Naive thymus-derived CD4-positive, alpha-beta T cell (primary cell): ENCODE measurements at regions not wholly inside any gene's neighbourhood (a gene's known extent, or its start where the extent isn't known, plus 50 kb on each side); places are given as distances from the start of the nearest gene placed in this dataset.

Experiments
- ATAC-seq: fragments of 150-1000 bp; cut with Tn5 transposase; 2 replicates; pipeline ENCODE4 v1.10.0; 2021; ENCODE audit warnings: mild to moderate bottlenecking, moderate library complexity
- CTCF ChIA-PET: fragments of 350-600 bp; sonication (Branson Sonifier 250); formaldehyde crosslinking; loops from one replicate; lab custom pipeline; 2021; ENCODE audit warnings: antibody characterized with exemption; lab: Charles Lee
- POLR2A ChIA-PET: fragments of 350-600 bp; sonication (Branson Sonifier 250); formaldehyde crosslinking; loops from one replicate; lab custom pipeline; 2021; ENCODE audit warnings: antibody characterized with exemption, inconsistent platforms; lab: Charles Lee
- DNase-seq, 9 donors: peaks; one replicate each; pipeline versions ENCODE4 v3.0.0 to v3.0.0-alpha.2; 2020 to 2022; ENCODE audit warnings: mixed read lengths in 1 of 9
- H3K27ac ChIP-seq: one replicate; pipeline ENCODE4 v1.7.0; 2013; ENCODE audit warnings: mild to moderate bottlenecking, low read depth, low read length, moderate library complexity
- H3K27me3 ChIP-seq, 2 donors: one replicate each; pipeline ENCODE4 v1.7.0; 2013; ENCODE audit warnings: low read length in 2 of 2, mild to moderate bottlenecking in 2 of 2, moderate library complexity in 2 of 2; ENCODE audit not compliant: control insufficient read depth in 2 of 2, insufficient read depth in 2 of 2
- H3K36me3 ChIP-seq, 3 experiments: 1 replicate in 2 of 3; 2 replicates in 1 of 3; pipeline ENCODE4 v1.7.0; 2013; ENCODE audit warnings: low read length in 3 of 3, mild to moderate bottlenecking in 3 of 3, moderate library complexity in 1 of 3; ENCODE audit not compliant: insufficient read depth in 3 of 3, control insufficient read depth in 2 of 3
- H3K4me1 ChIP-seq, 2 donors: one replicate each; pipeline ENCODE4 v1.7.0; 2013; ENCODE audit warnings: low read length in 2 of 2, mild to moderate bottlenecking in 2 of 2, moderate library complexity in 1 of 2; ENCODE audit not compliant: control insufficient read depth in 2 of 2, insufficient read depth in 2 of 2
- H3K4me3 ChIP-seq: 2 replicates; pipeline ENCODE4 v1.7.0; 2013; ENCODE audit warnings: mild to moderate bottlenecking, low read length
- H3K9me3 ChIP-seq, 3 experiments: 1 replicate in 2 of 3; 2 replicates in 1 of 3; pipeline ENCODE4 v1.7.0; 2013; ENCODE audit warnings: low read length in 3 of 3; ENCODE audit not compliant: control insufficient read depth in 2 of 3
- H3K27ac Mint-ChIP-seq, 9 donors: one replicate each; pipeline ENCODE4 v1.8.0; 2020 to 2022; ENCODE audit warnings: mixed read lengths in 9 of 9, mild to moderate bottlenecking in 8 of 9, moderate library complexity in 5 of 9, inconsistent platforms in 2 of 9
- H3K27me3 Mint-ChIP-seq, 5 donors: one replicate each; pipeline ENCODE4 v1.8.0; 2021 to 2022; ENCODE audit warnings: mixed read lengths in 5 of 5, mild to moderate bottlenecking in 1 of 5
- H3K36me3 Mint-ChIP-seq, 5 donors: one replicate each; pipeline ENCODE4 v1.8.0; 2020 to 2022; ENCODE audit warnings: mixed read lengths in 5 of 5, mild to moderate bottlenecking in 3 of 5, inconsistent platforms in 1 of 5
- H3K4me1 Mint-ChIP-seq, 7 donors: one replicate each; pipeline ENCODE4 v1.8.0; 2020 to 2022; ENCODE audit warnings: mixed read lengths in 7 of 7, mild to moderate bottlenecking in 3 of 7, inconsistent platforms in 1 of 7
- H3K4me3 Mint-ChIP-seq, 10 donors: one replicate each; pipeline ENCODE4 v1.8.0; 2020 to 2022; ENCODE audit warnings: mild to moderate bottlenecking in 10 of 10, mixed read lengths in 10 of 10, moderate library complexity in 6 of 10, inconsistent platforms in 2 of 10
- H3K9me3 Mint-ChIP-seq, 11 donors: one replicate each; pipeline ENCODE4 v1.8.0; 2020 to 2022; ENCODE audit warnings: mixed read lengths in 11 of 11, mild to moderate bottlenecking in 4 of 11, inconsistent platforms in 1 of 11, moderate library complexity in 1 of 11
- intact Hi-C, 2 donors: fragments of 100-400 bp; cut with micrococcal nuclease; formaldehyde crosslinking; loops; one replicate each; pipeline ENCODE4 v1.15.1; 2023

DNA sequence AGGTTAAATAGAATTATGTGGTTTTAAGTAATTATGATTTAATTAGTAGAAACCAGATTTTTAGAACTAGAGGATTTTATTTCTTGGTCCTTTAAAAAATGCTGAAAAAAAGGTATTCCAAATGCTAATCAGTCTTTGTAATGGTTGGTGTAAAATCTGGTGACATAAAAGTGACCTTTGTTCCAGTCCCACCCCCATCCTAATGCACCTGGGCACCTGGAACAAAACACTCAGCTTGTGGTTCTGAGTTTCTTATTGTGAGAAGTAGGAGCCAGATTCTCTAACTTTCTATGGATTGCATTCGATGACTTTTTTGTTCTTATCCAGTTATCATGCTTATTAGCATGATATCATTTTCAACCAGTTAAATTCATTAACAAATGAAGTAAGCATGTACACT is 115.1 kb upstream of the CTNND2 start:
- CTCF ChIA-PET = no interaction called here
- H3K4me3 Mint-ChIP-seq = no peak overlapping the region
- no peak overlapping the region for H3K27ac ChIP-seq
- no peak overlapping the region for H3K27ac Mint-ChIP-seq
- no peaks in the 10 kb centered on the region for H3K4me1 Mint-ChIP-seq
- H3K9me3 Mint-ChIP-seq = peaks cover 0 to 8% (median 0%) of the 10 kb centered on the region in 11 donors
- H3K36me3 ChIP-seq = no peaks in the 10 kb centered on the region
- H3K36me3 Mint-ChIP-seq = no peaks in the 10 kb centered on the region
- no peaks in the 10 kb centered on the region for H3K9me3 ChIP-seq
- POLR2A ChIA-PET = no interaction called here
- H3K27me3 ChIP-seq = no peaks in the 10 kb centered on the region
- ATAC-seq = no peak
- H3K4me1 ChIP-seq = no peaks in the 10 kb centered on the region
- no peaks in the 10 kb centered on the region for H3K27me3 Mint-ChIP-seq
- DNase-seq = no peak
- H3K4me3 ChIP-seq = no peak overlapping the region
- intact Hi-C loops = no loop called here

DNA sequence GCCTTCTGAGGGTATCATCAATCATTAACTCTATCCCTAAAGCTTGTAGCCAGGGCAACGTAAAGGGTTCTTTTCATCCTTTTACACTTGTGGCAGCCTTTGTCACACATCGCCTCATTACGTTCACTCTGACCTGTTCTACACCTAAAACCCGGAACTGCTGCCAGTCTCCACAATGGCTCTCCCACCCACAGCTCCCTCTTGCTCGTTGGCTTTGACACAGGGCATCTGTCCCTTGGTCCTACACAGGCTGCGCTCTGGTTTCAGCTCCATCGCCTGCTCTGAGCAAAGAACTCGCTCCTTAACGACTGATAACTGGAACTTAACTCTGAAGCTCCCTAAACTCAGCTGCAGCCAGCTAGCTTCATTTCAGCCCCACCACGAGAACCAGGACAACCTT is 112.8 kb upstream of the CTNND2 start:
- H3K9me3 ChIP-seq = no peaks in the 10 kb centered on the region
- no peak for DNase-seq
- no peak for ATAC-seq
- no peak overlapping the region for H3K4me3 ChIP-seq
- Mint-ChIP-seq H3K27me3 (no peaks in the 10 kb centered on the region), H3K4me3 (no peak overlapping the region), H3K9me3 (peaks cover 0 to 16% (median 2%) of the 10 kb centered on the region in 11 donors), H3K36me3 (peaks cover 0 to 3% (median 0%) of the 10 kb centered on the region in 5 donors), H3K4me1 (no peaks in the 10 kb centered on the region), H3K27ac (no peak overlapping the region)
- CTCF ChIA-PET = no interaction called here
- H3K4me1 ChIP-seq = no peaks in the 10 kb centered on the region
- intact Hi-C loops = no loop called here
- H3K27me3 ChIP-seq = no peaks in the 10 kb centered on the region
- H3K36me3 ChIP-seq = no peaks in the 10 kb centered on the region
- POLR2A ChIA-PET = no interaction called here
- H3K27ac ChIP-seq = no peak overlapping the region

DNA sequence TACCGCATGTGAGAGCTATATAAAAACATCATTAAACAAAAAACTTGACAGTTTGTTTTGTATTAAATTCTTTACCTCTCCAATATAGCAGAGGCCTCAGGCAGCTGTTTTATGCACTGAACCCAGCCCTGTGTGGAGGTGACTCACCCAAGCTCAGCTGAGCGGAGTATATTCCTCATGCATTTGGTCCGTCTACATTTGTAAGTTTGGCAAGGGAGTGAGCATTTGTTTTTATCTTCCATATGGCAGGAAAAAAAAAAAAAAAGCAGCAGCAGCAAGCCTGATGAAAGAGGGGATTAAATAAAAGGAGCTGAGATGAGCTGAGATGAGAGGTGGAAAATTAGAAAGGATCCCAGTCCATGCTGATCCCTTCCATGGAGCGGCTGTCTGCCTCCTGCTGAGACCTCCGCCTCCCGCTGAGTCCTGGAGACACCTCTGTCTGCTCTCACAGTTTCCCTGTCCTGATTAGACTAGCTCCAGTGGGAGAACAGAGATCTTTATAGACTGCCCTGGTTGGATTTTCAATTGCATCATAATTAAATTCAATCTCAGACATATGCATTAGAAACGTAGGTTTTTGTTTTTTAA is 112.0 kb upstream of the CTNND2 start:
- CTCF ChIA-PET = no interaction called here
- Mint-ChIP-seq H3K9me3 (peaks cover 0 to 16% (median 2%) of the 10 kb centered on the region in 11 donors), H3K27me3 (no peaks in the 10 kb centered on the region), H3K36me3 (peaks cover 0 to 3% (median 0%) of the 10 kb centered on the region in 5 donors), H3K4me3 (no peak overlapping the region), H3K27ac (no peak overlapping the region), H3K4me1 (no peaks in the 10 kb centered on the region)
- Histone ChIP-seq H3K4me1 (no peaks in the 10 kb centered on the region), H3K9me3 (no peaks in the 10 kb centered on the region), H3K27ac (no peak overlapping the region), H3K27me3 (no peaks in the 10 kb centered on the region), H3K4me3 (no peak overlapping the region), H3K36me3 (no peaks in the 10 kb centered on the region)
- intact Hi-C loops = no loop called here
- no peak for ATAC-seq
- POLR2A ChIA-PET = no interaction called here
- no peak for DNase-seq

DNA sequence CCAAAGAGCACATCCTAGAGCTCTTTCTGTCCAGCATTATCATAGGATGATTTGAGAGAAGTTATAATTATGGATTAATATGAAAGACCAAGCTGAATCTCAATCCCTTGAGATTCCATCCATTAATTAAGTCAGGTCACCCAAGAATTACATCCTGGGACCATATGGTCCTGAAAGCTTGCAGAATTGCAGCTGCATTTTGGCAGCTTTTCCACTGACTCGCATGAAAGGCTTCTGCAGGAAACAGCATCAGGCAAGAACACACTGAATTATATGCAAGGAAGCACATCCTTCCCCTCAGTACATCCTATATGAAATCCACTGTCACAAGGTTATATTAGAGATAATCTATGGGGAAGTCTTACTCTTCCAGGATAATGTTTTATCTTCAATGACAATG is 109.1 kb upstream of the CTNND2 start:
- Histone ChIP-seq H3K27ac (no peak overlapping the region), H3K36me3 (no peaks in the 10 kb centered on the region), H3K9me3 (no peaks in the 10 kb centered on the region), H3K4me3 (no peak overlapping the region), H3K27me3 (no peaks in the 10 kb centered on the region), H3K4me1 (no peaks in the 10 kb centered on the region)
- POLR2A ChIA-PET = no interaction called here
- CTCF ChIA-PET = no interaction called here
- no peaks in the 10 kb centered on the region for H3K27me3 Mint-ChIP-seq
- H3K36me3 Mint-ChIP-seq = peaks cover 0 to 3% (median 0%) of the 10 kb centered on the region in 5 donors
- H3K9me3 Mint-ChIP-seq = peaks cover 2 to 18% (median 5%) of the 10 kb centered on the region in 11 donors
- no peak overlapping the region for H3K4me3 Mint-ChIP-seq
- H3K27ac Mint-ChIP-seq = no peak overlapping the region
- no peaks in the 10 kb centered on the region for H3K4me1 Mint-ChIP-seq
- intact Hi-C loops = no loop called here
- ATAC-seq (no peak), DNase-seq (no peak)

DNA sequence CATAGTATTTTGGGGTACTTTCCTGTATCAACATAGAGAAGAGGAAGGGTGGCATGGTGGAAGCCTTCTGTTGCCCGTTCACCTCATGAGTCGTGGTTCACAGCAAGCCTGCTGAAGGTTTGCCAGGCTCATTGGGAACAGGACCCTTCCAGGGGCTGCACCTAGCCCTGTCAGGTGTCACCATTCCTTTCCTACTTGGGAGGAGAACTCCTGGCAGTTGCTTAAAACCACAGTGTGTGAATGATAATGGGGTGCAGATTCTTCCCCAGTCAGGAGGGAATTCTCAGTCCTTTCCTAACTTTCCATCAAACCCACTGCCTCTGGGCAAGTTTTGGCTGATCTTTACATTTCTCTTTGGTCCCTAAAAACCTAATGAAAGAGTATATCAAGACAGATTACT is 99.4 kb upstream of the CTNND2 start:
- Histone ChIP-seq H3K4me3 (no peak overlapping the region), H3K27ac (no peak overlapping the region), H3K36me3 (no peaks in the 10 kb centered on the region), H3K9me3 (no peaks in the 10 kb centered on the region), H3K27me3 (no peaks in the 10 kb centered on the region), H3K4me1 (no peaks in the 10 kb centered on the region)
- ATAC-seq = no peak
- Mint-ChIP-seq H3K27ac (no peak overlapping the region), H3K4me1 (no peaks in the 10 kb centered on the region), H3K4me3 (no peak overlapping the region), H3K9me3 (peaks cover 0 to 9% (median 2%) of the 10 kb centered on the region in 11 donors), H3K36me3 (no peaks in the 10 kb centered on the region), H3K27me3 (no peaks in the 10 kb centered on the region)
- ChIA-PET CTCF (no interaction called here), POLR2A (no interaction called here)
- intact Hi-C loops = no loop called here
- no peak for DNase-seq

DNA sequence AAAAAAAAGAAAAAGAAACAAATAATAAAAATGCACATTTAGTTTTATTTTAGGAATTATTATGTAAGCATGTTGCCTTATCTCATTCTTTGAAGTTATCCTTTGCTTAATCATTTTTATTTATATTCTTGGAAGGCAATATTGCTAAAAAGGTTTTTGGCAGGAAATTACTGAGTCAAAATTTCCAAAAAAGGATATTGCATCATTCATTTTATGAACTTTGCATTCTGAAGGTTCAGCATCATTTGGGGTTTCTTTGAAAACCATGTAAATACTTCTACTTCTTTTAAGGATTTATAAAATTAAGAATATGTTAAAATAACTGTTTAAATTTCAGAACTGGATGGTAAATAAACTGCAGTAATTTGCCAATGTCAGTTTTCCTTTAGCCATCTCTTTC is 94.2 kb upstream of the CTNND2 start:
- no peak overlapping the region for H3K27ac ChIP-seq
- no peaks in the 10 kb centered on the region for H3K4me1 ChIP-seq
- H3K27me3 ChIP-seq = no peaks in the 10 kb centered on the region
- ATAC-seq (no peak), DNase-seq (no peak)
- ChIA-PET POLR2A (no interaction called here), CTCF (no interaction called here)
- Mint-ChIP-seq H3K4me1 (no peaks in the 10 kb centered on the region), H3K27ac (no peak overlapping the region), H3K36me3 (no peaks in the 10 kb centered on the region), H3K9me3 (peaks cover 0 to 14% (median 9%) of the 10 kb centered on the region in 11 donors), H3K27me3 (no peaks in the 10 kb centered on the region), H3K4me3 (no peak overlapping the region)
- H3K9me3 ChIP-seq = no peaks in the 10 kb centered on the region
- no peak overlapping the region for H3K4me3 ChIP-seq
- intact Hi-C loops = no loop called here
- no peaks in the 10 kb centered on the region for H3K36me3 ChIP-seq

DNA sequence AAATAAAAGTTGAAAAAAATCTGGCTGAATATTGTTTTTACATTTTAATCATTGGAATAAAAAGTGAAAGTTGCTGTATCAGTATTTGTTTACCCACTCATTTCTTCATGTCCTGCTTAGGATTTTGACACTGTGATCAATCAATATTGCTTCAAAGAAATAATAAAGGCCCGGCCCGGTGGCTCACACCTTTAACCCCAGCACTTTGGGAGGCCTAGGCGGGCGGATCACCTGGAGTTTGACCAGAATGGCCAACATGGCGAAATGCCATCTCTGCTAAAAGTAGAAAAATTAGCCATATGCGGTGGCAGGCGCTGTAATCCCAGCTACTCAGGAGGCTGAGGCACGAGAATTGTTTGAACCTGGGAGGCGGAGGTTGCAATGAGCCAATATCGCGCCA is 93.7 kb upstream of the CTNND2 start:
- Histone ChIP-seq H3K4me3 (no peak overlapping the region), H3K9me3 (no peaks in the 10 kb centered on the region), H3K36me3 (no peaks in the 10 kb centered on the region), H3K27ac (no peak overlapping the region), H3K27me3 (no peaks in the 10 kb centered on the region), H3K4me1 (no peaks in the 10 kb centered on the region)
- Mint-ChIP-seq H3K9me3 (peaks cover 0 to 14% (median 8%) of the 10 kb centered on the region in 11 donors), H3K27me3 (no peaks in the 10 kb centered on the region), H3K27ac (no peak overlapping the region), H3K36me3 (no peaks in the 10 kb centered on the region), H3K4me1 (no peaks in the 10 kb centered on the region), H3K4me3 (no peak overlapping the region)
- intact Hi-C loops = no loop called here
- no peak for DNase-seq
- POLR2A ChIA-PET = no interaction called here
- no peak for ATAC-seq
- CTCF ChIA-PET = no interaction called here
